GM19023 (cell line): ENCODE measurements at regions not wholly inside any gene's neighbourhood (a gene's known extent, or its start where the extent isn't known, plus 50 kb on each side); places are given as distances from the start of the nearest gene placed in this dataset.
A peak's percentile ranks its signal among the peaks of the same experiment; 100 is the strongest.

Experiments used
- ATAC-seq: cut with Tn5 transposase; IDR thresholded peaks from one replicate; pipeline ENCODE4 v1.9.1; 2021; ENCODE audit warnings: mild to moderate bottlenecking, moderate library complexity; ENCODE audit not compliant: unreplicated experiment

DNA sequence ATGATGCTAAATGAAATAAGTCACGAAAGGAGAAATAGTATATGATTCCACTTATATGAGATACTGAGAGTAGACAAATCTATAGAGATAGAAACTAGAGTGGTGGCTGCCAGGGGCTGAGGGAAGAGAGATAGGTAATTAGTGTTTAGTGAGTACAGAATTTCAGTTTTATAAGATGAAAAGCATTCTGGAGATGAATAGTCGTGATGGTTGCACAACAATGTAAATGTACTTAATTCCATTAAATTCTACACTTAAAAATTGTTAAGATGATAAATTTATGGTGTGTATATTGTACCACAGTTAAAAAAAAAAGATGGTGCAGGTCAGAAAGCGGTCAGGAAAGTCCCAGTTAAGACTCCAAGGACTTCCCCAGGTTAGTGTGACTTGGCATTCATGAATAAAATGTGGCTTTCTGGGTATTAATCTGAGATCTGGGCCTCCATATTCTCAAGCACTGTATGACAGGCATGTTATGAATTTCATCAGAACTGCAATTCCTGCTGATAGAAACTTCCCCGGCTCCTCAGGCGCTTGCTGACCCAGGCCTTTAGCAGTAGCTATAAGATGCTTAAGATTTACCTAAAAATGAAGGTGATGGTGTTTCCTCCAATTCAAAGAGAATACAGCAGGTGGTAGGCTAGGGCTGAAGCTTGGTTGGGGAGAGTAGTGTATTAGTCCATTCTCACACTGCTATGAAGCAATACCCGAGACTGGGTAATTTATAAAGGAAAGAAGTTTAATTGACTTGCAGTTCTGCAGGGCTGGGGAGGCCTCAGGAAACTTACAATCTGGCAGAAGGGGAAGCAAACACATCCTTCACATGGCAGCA, 115.3 kb upstream of the SOX9 start:
- ATAC-seq: peak; percentile 59

DNA sequence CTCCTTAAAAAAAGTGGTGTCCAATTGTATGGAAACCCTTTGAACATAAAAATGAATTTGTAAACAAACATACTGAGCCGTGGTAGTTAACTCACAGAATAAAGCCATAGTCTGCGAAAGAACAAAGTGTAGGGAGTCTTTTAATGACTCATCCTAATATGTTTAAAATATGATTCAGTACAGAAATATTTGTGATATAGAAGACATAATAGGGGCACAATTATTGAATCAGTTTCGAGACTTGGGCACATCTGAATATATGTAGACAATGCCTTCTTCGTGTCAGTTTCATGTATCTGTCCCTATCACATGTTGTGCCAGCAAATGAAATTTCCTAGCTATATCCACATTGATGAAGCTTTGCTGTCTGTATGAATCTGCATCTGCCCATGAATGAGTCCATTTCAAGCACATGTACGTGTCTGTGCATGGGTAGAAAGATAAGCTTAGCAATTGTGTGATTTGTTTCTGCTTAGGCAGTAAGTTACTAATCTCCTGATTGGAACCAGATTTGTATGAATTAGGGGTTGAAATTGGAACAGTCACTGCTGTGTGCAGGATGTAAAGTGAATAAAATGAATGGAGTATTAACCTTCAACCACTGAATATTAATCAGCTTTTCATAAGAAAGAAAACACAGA, 112.5 kb upstream of the SOX9 start:
- ATAC-seq: no peak

GRCh38 chr17:72011561-72011960, 109.3 kb upstream of the SOX9 start:
- no peak for ATAC-seq

GRCh38 chr17:72021417-72022041, 99.3 kb upstream of the SOX9 start:
- ATAC-seq: peak; percentile 50

- ATAC-seq: no peak
Measured at GRCh38 chr17:72022328-72023275, 98.2 kb upstream of the SOX9 start.

- ATAC-seq: no peak
Measured at GRCh38 chr17:72024457-72024856, 96.4 kb upstream of the SOX9 start.

- ATAC-seq: no peak
Measured at GRCh38 chr17:72025113-72025512, 95.7 kb upstream of the SOX9 start.

DNA sequence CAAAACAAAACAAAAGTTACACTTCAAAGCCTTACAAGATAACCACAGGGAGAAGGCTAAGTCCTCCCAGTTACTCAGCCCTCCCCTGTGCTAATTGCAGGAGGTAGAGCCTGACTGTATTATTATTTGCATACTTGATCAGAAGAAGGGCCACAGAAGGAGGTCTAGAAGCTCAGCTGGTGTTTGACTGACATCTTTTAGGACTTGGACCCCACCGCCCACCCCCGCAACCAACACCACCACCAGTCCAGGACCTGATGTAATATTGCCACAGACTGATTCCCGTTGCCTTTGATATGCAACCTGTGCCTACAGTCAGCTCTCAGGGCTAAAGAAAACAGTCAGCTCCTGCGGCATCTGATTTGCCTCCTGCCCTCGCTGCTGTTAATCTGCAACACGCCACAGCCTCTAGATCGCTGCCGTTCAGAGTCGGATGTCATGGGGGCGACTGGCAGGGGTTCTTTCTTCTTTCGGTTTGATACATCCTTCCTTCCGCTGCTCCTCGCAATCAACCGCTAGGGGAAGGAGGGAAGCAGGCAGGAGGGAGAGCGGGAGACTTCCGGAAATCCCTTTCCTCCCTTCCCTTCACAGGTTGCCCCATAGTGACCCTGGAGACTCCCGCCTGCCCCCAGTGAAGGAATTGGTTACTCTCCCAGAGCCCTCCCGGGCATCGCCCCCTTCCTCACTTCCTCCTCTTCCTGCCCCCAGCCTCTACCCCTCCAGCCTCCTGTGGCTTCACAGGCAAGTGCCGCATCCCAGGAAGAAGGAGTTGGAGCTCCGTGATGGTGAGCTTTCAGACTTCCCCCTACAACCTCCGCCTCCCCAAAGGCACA, 90.5 kb upstream of the SOX9 start:
- peak; percentile 73 for ATAC-seq

- ATAC-seq: no peak
Measured at GRCh38 chr17:72031219-72031884, 89.5 kb upstream of the SOX9 start.

GRCh38 chr17:72033334-72033733, 87.5 kb upstream of the SOX9 start:
- ATAC-seq: no peak

DNA sequence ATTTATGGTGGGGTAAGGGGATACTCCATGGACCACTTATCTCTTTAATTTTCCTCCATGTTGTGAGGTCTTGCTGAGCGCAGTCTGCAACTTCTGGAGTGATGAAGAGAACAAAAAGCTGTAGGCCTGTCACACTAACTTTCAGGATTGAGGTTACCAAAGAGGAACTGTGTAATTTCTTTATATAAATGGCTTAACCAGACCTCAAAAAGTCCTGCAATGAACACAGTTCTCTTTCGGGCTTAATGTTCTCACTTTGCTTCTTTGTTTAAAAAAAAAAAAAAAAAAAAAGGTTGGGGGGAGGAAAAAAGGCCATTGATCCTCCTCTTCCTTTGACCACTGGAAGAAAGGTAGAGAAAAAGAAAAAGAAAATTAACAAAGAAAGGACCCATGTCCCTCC, 86.8 kb upstream of the SOX9 start:
- no peak for ATAC-seq

- ATAC-seq: no peak
Measured at GRCh38 chr17:72038427-72038826, 82.4 kb upstream of the SOX9 start.

DNA sequence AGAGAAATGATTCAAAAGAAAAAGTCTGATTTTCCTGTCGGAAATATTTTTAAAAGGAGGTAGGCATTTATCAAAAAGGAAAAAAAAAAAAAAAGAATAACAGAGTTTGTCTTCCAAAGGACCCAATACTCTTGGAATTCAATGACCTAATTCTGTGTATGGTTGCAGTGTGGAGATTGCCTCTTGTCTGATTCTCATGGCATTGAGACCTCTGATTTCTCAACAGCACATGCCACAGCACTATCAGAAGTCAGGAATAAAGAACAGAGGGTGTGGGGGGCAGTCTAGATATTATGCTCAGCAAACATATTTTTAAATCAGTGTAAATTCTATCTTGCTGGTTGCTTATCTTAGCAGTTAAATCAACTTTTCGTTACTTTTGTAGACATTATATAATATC, 81.3 kb upstream of the SOX9 start:
- no peak for ATAC-seq

DNA sequence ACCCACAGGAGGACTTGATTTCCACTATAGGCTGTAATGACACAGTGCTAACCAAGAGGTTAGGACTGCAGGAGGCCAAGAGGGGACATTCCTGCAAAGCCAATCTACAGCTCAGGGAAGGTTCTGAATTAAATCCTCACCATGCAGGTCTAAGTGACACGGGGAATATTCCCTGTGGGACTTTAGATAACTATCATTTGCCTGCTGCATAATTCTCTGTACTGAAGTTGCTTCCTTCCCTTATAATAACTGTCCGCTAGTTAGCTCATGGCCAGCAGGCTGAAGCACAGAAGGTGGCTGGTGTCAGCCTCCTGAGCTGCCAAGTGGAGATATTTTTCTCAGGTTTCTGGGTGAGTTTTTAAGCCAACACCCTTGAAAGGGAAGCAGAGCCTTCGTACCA, 74.6 kb upstream of the SOX9 start:
- ATAC-seq: no peak

DNA sequence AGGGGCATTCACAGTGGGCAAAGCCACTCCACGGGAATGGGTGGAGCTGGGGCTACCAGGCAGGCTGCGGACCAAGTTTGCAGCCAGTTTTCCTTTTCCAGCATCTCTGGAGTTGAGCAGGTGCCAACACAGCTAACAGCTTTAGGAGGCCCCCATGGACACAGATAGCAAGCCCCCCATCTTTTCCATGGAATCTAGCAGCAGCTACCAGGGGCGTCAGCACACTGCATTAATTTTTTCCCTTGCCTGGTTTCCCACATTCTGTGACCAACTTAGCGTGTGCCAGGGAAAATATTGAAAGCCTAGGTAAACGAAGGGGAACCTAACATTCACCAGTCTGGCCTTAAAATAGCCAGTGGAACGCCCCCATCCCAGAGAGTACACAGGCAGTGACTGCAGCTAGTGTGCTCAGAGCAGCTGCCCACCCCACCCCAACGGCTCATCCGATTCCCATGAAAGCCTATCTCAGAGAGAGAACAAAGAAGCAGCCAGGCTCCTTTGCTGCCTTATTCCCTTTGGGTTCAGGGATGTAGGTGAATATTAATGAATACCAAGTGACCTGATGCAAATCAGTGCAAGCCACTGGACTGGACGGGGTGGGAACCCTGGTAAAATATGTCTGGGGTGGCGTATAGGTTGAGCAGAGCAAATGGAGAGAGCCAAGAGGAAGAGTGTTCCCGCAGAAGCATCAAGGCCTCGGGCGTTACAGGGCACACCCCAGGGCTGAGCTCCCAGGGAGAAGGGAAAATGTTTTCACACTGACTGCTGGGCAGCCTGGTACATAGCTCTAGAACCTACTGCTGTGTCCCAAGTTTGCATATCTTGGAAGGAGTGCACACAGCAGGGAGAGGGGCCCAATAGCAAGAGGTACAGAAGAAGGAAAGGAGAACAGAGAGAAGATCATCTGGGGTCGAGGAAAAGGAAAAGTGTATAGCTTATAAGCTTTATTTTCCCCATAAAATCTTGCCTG, 73.9 kb upstream of the SOX9 start:
- ATAC-seq: no peak

DNA sequence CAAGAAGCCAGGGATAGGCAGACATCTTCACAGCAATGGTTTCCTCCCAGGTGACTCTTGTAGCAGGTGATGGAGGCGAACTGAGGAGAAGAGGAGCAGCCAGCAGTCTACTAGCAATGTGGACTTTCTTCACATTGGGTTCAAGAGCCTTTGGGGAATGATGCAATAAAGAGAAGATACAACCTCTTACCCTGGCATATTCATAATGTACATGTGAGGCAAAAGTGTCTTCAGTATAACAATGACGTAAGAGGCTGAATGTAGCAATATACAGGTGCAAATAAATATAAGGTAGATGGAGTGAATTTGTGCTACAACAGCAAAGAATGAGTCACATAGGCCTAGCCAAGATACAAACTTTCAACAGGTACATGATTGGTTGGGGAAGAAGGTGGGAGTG, 70.9 kb upstream of the SOX9 start:
- no peak for ATAC-seq

- no peak for ATAC-seq
Measured at GRCh38 chr17:72053036-72053435, 67.8 kb upstream of the SOX9 start.

GRCh38 chr17:72053449-72053848, 67.4 kb upstream of the SOX9 start:
- ATAC-seq: no peak
